ENCODE measurements at regions not wholly inside any gene's neighbourhood (a gene's known extent, or its start where the extent isn't known, plus 50 kb on each side); places are given as distances from the start of the nearest gene placed in this dataset.

- TF ChIP-seq ZFX (IDR thresholded peaks at IDR 0.05) (no peak), CTCF (conservative IDR thresholded peaks at IDR 0.05) (no peak)
- H3K27ac ChIP-seq = no peak overlapping the region
These were observed 444.6 kb downstream of the GASK1B start for GRCh38 chr4:157728215-157728614.

- no peak overlapping the region for H3K27ac ChIP-seq
- TF ChIP-seq ZFX (IDR thresholded peaks at IDR 0.05) (no peak), CTCF (conservative IDR thresholded peaks at IDR 0.05) (no peak)
These were observed 445.7 kb downstream of the GASK1B start for GRCh38 chr4:157727163-157727562.

GRCh38 chr4:157722146-157722545 is 450.7 kb downstream of the GASK1B start:
- TF ChIP-seq ZFX (IDR thresholded peaks at IDR 0.05) = no peak
- TF ChIP-seq CTCF (conservative IDR thresholded peaks at IDR 0.05) = no peak
- no peak overlapping the region for H3K27ac ChIP-seq

- H3K27ac ChIP-seq = no peak overlapping the region
- TF ChIP-seq CTCF (conservative IDR thresholded peaks at IDR 0.05) (no peak), ZFX (IDR thresholded peaks at IDR 0.05) (no peak)
These were observed 459.5 kb downstream of the GASK1B start for GRCh38 chr4:157713342-157713741.

- TF ChIP-seq ZFX (IDR thresholded peaks at IDR 0.05) (no peak), CTCF (conservative IDR thresholded peaks at IDR 0.05) (no peak)
These were observed 466.7 kb downstream of the GASK1B start for GRCh38 chr4:157706155-157706554.

GRCh38 chr4:157702831-157703230 is 470.0 kb downstream of the GASK1B start:
- TF ChIP-seq CTCF (conservative IDR thresholded peaks at IDR 0.05) (no peak), ZFX (IDR thresholded peaks at IDR 0.05) (no peak)
- no peak overlapping the region for H3K27ac ChIP-seq

More at GRCh38 chr4:157706155-157706554, 466.7 kb downstream of the GASK1B start:
- H3K27ac ChIP-seq = no peak overlapping the region

- H3K27ac ChIP-seq = no peak overlapping the region
- TF ChIP-seq CTCF (conservative IDR thresholded peaks at IDR 0.05) (no peak), ZFX (IDR thresholded peaks at IDR 0.05) (no peak)
These were observed 471.2 kb downstream of the GASK1B start for GRCh38 chr4:157701695-157701994.

All from C4-2B (cell line).